Fibroblast of the aortic adventitia (primary cell): ENCODE measurements at regions not wholly inside any gene's neighbourhood (a gene's known extent, or its start where the extent isn't known, plus 50 kb on each side); places are given as distances from the start of the nearest gene placed in this dataset.
"Not testable (repeated sequence)": the region's sequence is repeated elsewhere in the genome, so short reads cannot be mapped to it uniquely, and the experiment has no call there.

Source experiments
- DNase-seq: peaks from one replicate; pipeline ENCODE4 v3.0.0-alpha.2; 2010; ENCODE audit warnings: low read depth
- H3K4me3 ChIP-seq: 2 replicates; pipeline ENCODE4 v1.5.1; 2011; ENCODE audit warnings: low read depth, mild to moderate bottlenecking, control low read depth, low read length, moderate library complexity
- CTCF ChIP-seq: IDR thresholded peaks from 2 replicates; pipeline ENCODE4 v1.5.1; 2011; ENCODE audit warnings: mild to moderate bottlenecking, low read length, control low read depth, inconsistent platforms; ENCODE audit not compliant: insufficient read depth

GRCh38 chr1:185654952-185655314 is 79.3 kb upstream of the HMCN1 start:
- no peak overlapping the region for H3K4me3 ChIP-seq
- DNase-seq: no peak
- TF ChIP-seq CTCF: no peak

GRCh38 chr1:185654199-185654951 is 79.8 kb upstream of the HMCN1 start:
- TF ChIP-seq CTCF: no peak
- no peak for DNase-seq
- no peak overlapping the region for H3K4me3 ChIP-seq

GRCh38 chr1:185653615-185654014 is 80.6 kb upstream of the HMCN1 start:
- no peak overlapping the region for H3K4me3 ChIP-seq
- no peak for TF ChIP-seq CTCF
- no peak for DNase-seq

GRCh38 chr1:185652348-185652747 is 81.8 kb upstream of the HMCN1 start:
- no peak overlapping the region for H3K4me3 ChIP-seq
- no peak for TF ChIP-seq CTCF
- no peak for DNase-seq

- H3K4me3 ChIP-seq: no peak overlapping the region
- no peak for DNase-seq
- TF ChIP-seq CTCF: no peak
Measured at GRCh38 chr1:185650602-185651230, 83.5 kb upstream of the HMCN1 start.

GRCh38 chr1:185648858-185649589 is 85.2 kb upstream of the HMCN1 start:
- H3K4me3 ChIP-seq: no peak overlapping the region
- DNase-seq: no peak
- no peak for TF ChIP-seq CTCF

GRCh38 chr1:185647597-185648267 is 86.5 kb upstream of the HMCN1 start:
- not testable (repeated sequence) for H3K4me3 ChIP-seq, DNase-seq
